ENCODE measurements at regions not wholly inside any gene's neighbourhood (a gene's known extent, or its start where the extent isn't known, plus 50 kb on each side); places are given as distances from the start of the nearest gene placed in this dataset.

- Histone ChIP-seq H3K27ac (no peak overlapping the region), H3K4me1 (no peaks in the 10 kb centered on the region), H3K9me3 (no peaks in the 10 kb centered on the region), H3K27me3 (ENCODE audit: low read depth) (no peaks in the 10 kb centered on the region), H3K36me3 (no peaks in the 10 kb centered on the region), H3K4me3 (no peak overlapping the region)
- ATAC-seq (no peak), DNase-seq (no peak)
- intact Hi-C loops (cut with DNase I): no loop called here
- TF ChIP-seq CTCF (IDR thresholded peaks at IDR 0.05): no peak
These were observed 99.2 kb upstream of the SLC30A5 start for GRCh38 chr5:68994645-68995044.

- ATAC-seq (no peak), DNase-seq (no peak)
- no peak overlapping the region for H3K27ac ChIP-seq
- TF ChIP-seq CTCF (IDR thresholded peaks at IDR 0.05): no peak
- no peaks in the 10 kb centered on the region for H3K27me3 ChIP-seq (ENCODE audit: low read depth)
- H3K9me3 ChIP-seq: no peaks in the 10 kb centered on the region
- no peak overlapping the region for H3K4me3 ChIP-seq
- intact Hi-C loops (cut with DNase I): no loop called here
- no peaks in the 10 kb centered on the region for H3K4me1 ChIP-seq
- no peaks in the 10 kb centered on the region for H3K36me3 ChIP-seq
These were observed 97.8 kb upstream of the SLC30A5 start for GRCh38 chr5:68995845-68996545.

- DNase-seq: no peak
- H3K27me3 ChIP-seq (ENCODE audit: low read depth): no peaks in the 10 kb centered on the region
- intact Hi-C loops (cut with DNase I): no loop called here
These were observed 94.6 kb upstream of the SLC30A5 start for GRCh38 chr5:68999181-68999580.

GRCh38 chr5:69000216-69000919, 93.4 kb upstream of the SLC30A5 start:
- Histone ChIP-seq H3K4me1 (no peaks in the 10 kb centered on the region), H3K36me3 (no peaks in the 10 kb centered on the region), H3K27me3 (ENCODE audit: low read depth) (no peaks in the 10 kb centered on the region), H3K4me3 (no peak overlapping the region), H3K9me3 (no peaks in the 10 kb centered on the region), H3K27ac (no peak overlapping the region)
- no peak for TF ChIP-seq CTCF (IDR thresholded peaks at IDR 0.05)
- no peak for ATAC-seq
- DNase-seq: no peak
- intact Hi-C loops (cut with DNase I): no loop called here

More at GRCh38 chr5:68999181-68999580, 94.6 kb upstream of the SLC30A5 start:
- Histone ChIP-seq H3K27ac (no peak overlapping the region), H3K4me1 (no peaks in the 10 kb centered on the region), H3K9me3 (no peaks in the 10 kb centered on the region), H3K36me3 (no peaks in the 10 kb centered on the region), H3K4me3 (no peak overlapping the region)
- TF ChIP-seq CTCF (IDR thresholded peaks at IDR 0.05): no peak
- ATAC-seq: no peak

GRCh38 chr5:69000949-69001348, 92.9 kb upstream of the SLC30A5 start:
- no peaks in the 10 kb centered on the region for H3K4me1 ChIP-seq
- no peaks in the 10 kb centered on the region for H3K27me3 ChIP-seq (ENCODE audit: low read depth)
- no peaks in the 10 kb centered on the region for H3K9me3 ChIP-seq
- no peak overlapping the region for H3K27ac ChIP-seq
- ATAC-seq (no peak), DNase-seq (no peak)
- TF ChIP-seq CTCF (IDR thresholded peaks at IDR 0.05): no peak
- no peaks in the 10 kb centered on the region for H3K36me3 ChIP-seq
- no peak overlapping the region for H3K4me3 ChIP-seq
- intact Hi-C loops (cut with DNase I): no loop called here

All from lower lobe of right lung (tissue), 2 donors.